HEK293 (cell line): ENCODE measurements at regions not wholly inside any gene's neighbourhood (a gene's known extent, or its start where the extent isn't known, plus 50 kb on each side); places are given as distances from the start of the nearest gene placed in this dataset.

Source experiments
- CTCF ChIA-PET: fragments of 350-600 bp; formaldehyde crosslinking; extraction: SDS; loops from one replicate; lab custom pipeline; 2021; ENCODE audit warnings: antibody characterized with exemption; lab: Yijun Ruan, JAX
- POLR2A ChIA-PET: fragments of 300-600 bp; formaldehyde crosslinking; extraction: SDS; loops from one replicate; lab custom pipeline; 2020; ENCODE audit warnings: antibody characterized with exemption, inconsistent platforms; lab: Yijun Ruan, JAX
- H3K27ac ChIP-seq: fragments of 200-500 bp; sonication (Bioruptor generic); 2 replicates; pipeline ENCODE4 v1.5.1; 2014; ENCODE audit warnings: low read depth, low read length, control low read depth, inconsistent platforms; ENCODE audit errors: extremely low read depth
- H3K36me3 ChIP-seq, 2 experiments: fragments of 200-500 bp in 1 of 2; sonication (Bioruptor generic) in 1 of 2; 1 replicate in 1 of 2; 2 replicates in 1 of 2; pipeline ENCODE4 v1.5.1; 2014 to 2017; ENCODE audit warnings: inconsistent platforms in 2 of 2, low read length in 2 of 2; ENCODE audit not compliant: control insufficient read depth in 2 of 2, insufficient read depth in 1 of 2
- H3K4me1 ChIP-seq: fragments of 200-500 bp; sonication (Bioruptor generic); 2 replicates; pipeline ENCODE4 v1.5.1; 2014; ENCODE audit warnings: mild to moderate bottlenecking, low read length, inconsistent platforms; ENCODE audit not compliant: control insufficient read depth, insufficient read depth
- H3K4me3 ChIP-seq: 2 replicates; pipeline ENCODE4 v1.5.1; 2011; ENCODE audit warnings: low read depth, mild to moderate bottlenecking, control low read depth, low read length, moderate library complexity
- H3K9me3 ChIP-seq: fragments of 200-500 bp; sonication (Bioruptor generic); 2 replicates; pipeline ENCODE4 v1.5.1; 2014; ENCODE audit warnings: low read depth, low read length, inconsistent platforms; ENCODE audit not compliant: control insufficient read depth, insufficient read depth
- ATF2 ChIP-seq: fragments of 450-650 bp; formaldehyde crosslinking; IDR thresholded peaks from 2 replicates; pipeline ENCODE4 v1.5.1; 2016; ENCODE audit warnings: missing biosample characterization, missing genetic modification characterization, low read depth
- HIC1 ChIP-seq: fragments of 450-650 bp; formaldehyde crosslinking; IDR thresholded peaks from 2 replicates; pipeline ENCODE4 v1.5.1; 2016; ENCODE audit warnings: missing biosample characterization, missing genetic modification characterization
- KLF1 ChIP-seq: fragments of 450-650 bp; formaldehyde crosslinking; IDR thresholded peaks from 2 replicates; pipeline ENCODE4 v1.5.1; 2016; ENCODE audit warnings: missing biosample characterization, missing genetic modification characterization
- ZBTB1 ChIP-seq: fragments of 450-650 bp; formaldehyde crosslinking; IDR thresholded peaks from 2 replicates; pipeline ENCODE4 v1.5.1; 2016; ENCODE audit warnings: missing biosample characterization, missing genetic modification characterization
- ZBTB20 ChIP-seq: fragments of 450-650 bp; formaldehyde crosslinking; IDR thresholded peaks from 2 replicates; pipeline ENCODE4 v1.5.1; 2016; ENCODE audit warnings: missing biosample characterization, missing genetic modification characterization
- ZNF121 ChIP-seq: fragments of 450-650 bp; formaldehyde crosslinking; IDR thresholded peaks from 2 replicates; pipeline ENCODE4 v1.5.1; 2016; ENCODE audit warnings: missing biosample characterization, missing genetic modification characterization
- ZNF157 ChIP-seq: fragments of 450-650 bp; formaldehyde crosslinking; IDR thresholded peaks from 2 replicates; pipeline ENCODE4 v1.5.1; 2016; ENCODE audit warnings: missing biosample characterization, missing genetic modification characterization
- ZNF175 ChIP-seq: fragments of 450-650 bp; formaldehyde crosslinking; IDR thresholded peaks from 2 replicates; pipeline ENCODE4 v1.5.1; 2016; ENCODE audit warnings: missing biosample characterization, missing genetic modification characterization
- ZNF24 ChIP-seq: fragments of 450-650 bp; formaldehyde crosslinking; IDR thresholded peaks from 2 replicates; pipeline ENCODE4 v1.5.1; 2016; ENCODE audit warnings: missing biosample characterization, missing genetic modification characterization
- ZNF394 ChIP-seq: fragments of 450-650 bp; formaldehyde crosslinking; IDR thresholded peaks from 2 replicates; pipeline ENCODE4 v1.5.1; 2016; ENCODE audit warnings: missing biosample characterization, missing genetic modification characterization, mild to moderate bottlenecking, moderate library complexity, borderline replicate concordance
- ZNF426 ChIP-seq: fragments of 450-650 bp; formaldehyde crosslinking; IDR thresholded peaks from 2 replicates; pipeline ENCODE4 v1.5.1; 2017; ENCODE audit warnings: missing biosample characterization, missing genetic modification characterization, mild to moderate bottlenecking, inconsistent platforms, moderate library complexity
- ZNF449 ChIP-seq: fragments of 450-650 bp; formaldehyde crosslinking; IDR thresholded peaks from 2 replicates; pipeline ENCODE4 v1.5.1; 2017; ENCODE audit warnings: missing biosample characterization, mild to moderate bottlenecking, missing genetic modification characterization, moderate library complexity
- ZNF473 ChIP-seq: fragments of 450-650 bp; formaldehyde crosslinking; IDR thresholded peaks from 2 replicates; pipeline ENCODE4 v1.5.1; 2017; ENCODE audit warnings: missing biosample characterization, missing genetic modification characterization
- ZNF560 ChIP-seq: fragments of 450-650 bp; formaldehyde crosslinking; IDR thresholded peaks from 2 replicates; pipeline ENCODE4 v1.5.1; 2017; ENCODE audit warnings: missing biosample characterization, missing genetic modification characterization, borderline replicate concordance
- ZNF580 ChIP-seq: fragments of 450-650 bp; formaldehyde crosslinking; IDR thresholded peaks from 2 replicates; pipeline ENCODE4 v1.5.1; 2016; ENCODE audit warnings: missing biosample characterization, missing genetic modification characterization
- ZNF664 ChIP-seq: fragments of 450-650 bp; formaldehyde crosslinking; IDR thresholded peaks from 2 replicates; pipeline ENCODE4 v1.5.1; 2016; ENCODE audit warnings: missing biosample characterization, missing genetic modification characterization
- ZNF785 ChIP-seq: fragments of 450-650 bp; formaldehyde crosslinking; IDR thresholded peaks from 2 replicates; pipeline ENCODE4 v1.5.1; 2016; ENCODE audit warnings: missing biosample characterization, missing genetic modification characterization
- ZSCAN23 ChIP-seq: fragments of 450-650 bp; formaldehyde crosslinking; IDR thresholded peaks from 2 replicates; pipeline ENCODE4 v1.5.1; 2016; ENCODE audit warnings: missing biosample characterization, missing genetic modification characterization
- ZXDB ChIP-seq: fragments of 450-650 bp; formaldehyde crosslinking; IDR thresholded peaks from 2 replicates; pipeline ENCODE4 v1.5.1; 2016; ENCODE audit warnings: missing biosample characterization, missing genetic modification characterization
- TF ChIP-seq, protein P1 (sequence below): fragments of 450-650 bp; formaldehyde crosslinking; IDR thresholded peaks from 2 replicates; pipeline ENCODE4 v1.5.0; 2017; ENCODE audit warnings: missing biosample characterization, missing genetic modification characterization, borderline replicate concordance
- TF ChIP-seq, protein P2 (sequence below): fragments of 450-650 bp; formaldehyde crosslinking; IDR thresholded peaks from 2 replicates; pipeline ENCODE4 v1.5.1; 2016; ENCODE audit warnings: missing biosample characterization, missing genetic modification characterization

DNA sequence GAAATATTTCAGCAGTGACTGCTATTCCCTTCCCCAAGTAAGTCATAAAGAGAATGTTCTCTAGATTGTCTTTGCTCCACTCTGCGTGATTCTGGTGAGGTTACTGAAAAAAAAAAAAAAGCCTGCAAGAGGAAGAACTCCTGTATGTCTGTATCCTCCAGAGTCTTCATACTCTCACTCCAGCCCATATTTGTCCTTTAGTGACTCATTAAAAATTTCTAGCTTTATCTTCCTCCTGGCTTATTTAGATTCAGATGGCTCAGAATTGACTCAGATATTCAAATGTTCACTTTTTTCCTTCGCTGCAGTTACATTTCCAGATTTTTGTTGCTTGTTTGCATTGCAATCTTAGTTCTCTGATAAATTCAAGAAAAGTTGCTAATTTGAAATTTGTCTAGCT, 76.3 kb upstream of the CNTN5 start:
- POLR2A ChIA-PET: no interaction called here
- Histone ChIP-seq H3K36me3 (no peaks in the 10 kb centered on the region), H3K9me3 (no peaks in the 10 kb centered on the region), H3K4me1 (no peaks in the 10 kb centered on the region), H3K27ac (no peak overlapping the region), H3K4me3 (no peak overlapping the region)
- CTCF ChIA-PET: interaction anchor here (1.5 kb wide), 1 partner anchor 10 kb away, joined by 4 read pairs; no protein-coding TSS in a partner anchor
- no peak for TF ChIP-seq ZNF157 (tag by site-specific recombination)
- no peak for TF ChIP-seq ZBTB1

DNA sequence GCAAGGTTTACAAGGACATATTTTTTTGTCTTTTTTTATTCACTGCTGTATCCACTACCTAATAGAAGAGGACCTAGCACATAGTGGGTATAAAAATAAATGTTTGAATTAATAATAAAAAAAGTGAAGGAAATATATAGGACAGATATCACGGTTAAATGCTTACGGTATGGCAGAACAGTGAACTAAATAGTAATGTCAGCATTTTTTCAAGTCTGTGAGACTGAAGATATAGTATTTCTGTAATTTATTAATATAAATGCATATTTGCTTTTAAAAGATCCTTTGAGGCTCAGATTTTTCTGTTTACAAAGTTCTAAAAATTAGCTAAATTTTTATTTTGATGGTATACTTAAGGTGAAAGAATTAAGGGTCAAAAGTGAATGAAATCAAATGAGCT, 68.6 kb upstream of the CNTN5 start:
- no peak for TF ChIP-seq HIC1 (tag by site-specific recombination)
- no peak for TF ChIP-seq ZXDB
- TF ChIP-seq, protein P1, sequence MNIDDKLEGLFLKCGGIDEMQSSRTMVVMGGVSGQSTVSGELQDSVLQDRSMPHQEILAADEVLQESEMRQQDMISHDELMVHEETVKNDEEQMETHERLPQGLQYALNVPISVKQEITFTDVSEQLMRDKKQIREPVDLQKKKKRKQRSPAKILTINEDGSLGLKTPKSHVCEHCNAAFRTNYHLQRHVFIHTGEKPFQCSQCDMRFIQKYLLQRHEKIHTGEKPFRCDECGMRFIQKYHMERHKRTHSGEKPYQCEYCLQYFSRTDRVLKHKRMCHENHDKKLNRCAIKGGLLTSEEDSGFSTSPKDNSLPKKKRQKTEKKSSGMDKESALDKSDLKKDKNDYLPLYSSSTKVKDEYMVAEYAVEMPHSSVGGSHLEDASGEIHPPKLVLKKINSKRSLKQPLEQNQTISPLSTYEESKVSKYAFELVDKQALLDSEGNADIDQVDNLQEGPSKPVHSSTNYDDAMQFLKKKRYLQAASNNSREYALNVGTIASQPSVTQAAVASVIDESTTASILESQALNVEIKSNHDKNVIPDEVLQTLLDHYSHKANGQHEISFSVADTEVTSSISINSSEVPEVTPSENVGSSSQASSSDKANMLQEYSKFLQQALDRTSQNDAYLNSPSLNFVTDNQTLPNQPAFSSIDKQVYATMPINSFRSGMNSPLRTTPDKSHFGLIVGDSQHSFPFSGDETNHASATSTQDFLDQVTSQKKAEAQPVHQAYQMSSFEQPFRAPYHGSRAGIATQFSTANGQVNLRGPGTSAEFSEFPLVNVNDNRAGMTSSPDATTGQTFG (tag by site-specific recombination): no peak
- TF ChIP-seq ZNF394 (tag by site-specific recombination): no peak
- no peak for TF ChIP-seq ZNF175 (tag by site-specific recombination)
- TF ChIP-seq ATF2 (tag by site-specific recombination): no peak
- TF ChIP-seq ZNF785 (tag by site-specific recombination): no peak
- no peak for TF ChIP-seq ZNF580
- TF ChIP-seq KLF1: no peak
- no peak for TF ChIP-seq ZNF121 (tag by site-specific recombination)
- no peak for TF ChIP-seq ZNF426 (tag by site-specific recombination)
- TF ChIP-seq ZBTB20 (tag by site-specific recombination): no peak
- no peak for TF ChIP-seq ZNF560 (tag by site-specific recombination)
- no peak for TF ChIP-seq ZNF449 (tag by site-specific recombination)
- TF ChIP-seq, protein P2, sequence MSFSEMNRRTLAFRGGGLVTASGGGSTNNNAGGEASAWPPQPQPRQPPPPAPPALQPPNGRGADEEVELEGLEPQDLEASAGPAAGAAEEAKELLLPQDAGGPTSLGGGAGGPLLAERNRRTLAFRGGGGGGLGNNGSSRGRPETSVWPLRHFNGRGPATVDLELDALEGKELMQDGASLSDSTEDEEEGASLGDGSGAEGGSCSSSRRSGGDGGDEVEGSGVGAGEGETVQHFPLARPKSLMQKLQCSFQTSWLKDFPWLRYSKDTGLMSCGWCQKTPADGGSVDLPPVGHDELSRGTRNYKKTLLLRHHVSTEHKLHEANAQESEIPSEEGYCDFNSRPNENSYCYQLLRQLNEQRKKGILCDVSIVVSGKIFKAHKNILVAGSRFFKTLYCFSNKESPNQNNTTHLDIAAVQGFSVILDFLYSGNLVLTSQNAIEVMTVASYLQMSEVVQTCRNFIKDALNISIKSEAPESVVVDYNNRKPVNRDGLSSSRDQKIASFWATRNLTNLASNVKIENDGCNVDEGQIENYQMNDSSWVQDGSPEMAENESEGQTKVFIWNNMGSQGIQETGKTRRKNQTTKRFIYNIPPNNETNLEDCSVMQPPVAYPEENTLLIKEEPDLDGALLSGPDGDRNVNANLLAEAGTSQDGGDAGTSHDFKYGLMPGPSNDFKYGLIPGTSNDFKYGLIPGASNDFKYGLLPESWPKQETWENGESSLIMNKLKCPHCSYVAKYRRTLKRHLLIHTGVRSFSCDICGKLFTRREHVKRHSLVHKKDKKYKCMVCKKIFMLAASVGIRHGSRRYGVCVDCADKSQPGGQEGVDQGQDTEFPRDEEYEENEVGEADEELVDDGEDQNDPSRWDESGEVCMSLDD: no peak
- no peak for TF ChIP-seq ZNF664 (tag by site-specific recombination)
- no peak for TF ChIP-seq ZSCAN23 (tag by site-specific recombination)
- TF ChIP-seq ZNF24: no peak
- no peak for TF ChIP-seq ZNF473 (tag by site-specific recombination)
- TF ChIP-seq, all 188 proteins: peak for 0
- ChIA-PET CTCF (interaction anchor here (0.7 kb wide), 1 partner anchor 465 kb away, joined by 5 read pairs; no protein-coding TSS in a partner anchor), POLR2A (no interaction called here)
- H3K27ac ChIP-seq: no peak overlapping the region
- H3K36me3 ChIP-seq: no peaks in the 10 kb centered on the region
- no peaks in the 10 kb centered on the region for H3K4me1 ChIP-seq
- H3K4me3 ChIP-seq: no peak overlapping the region
- H3K9me3 ChIP-seq: no peaks in the 10 kb centered on the region
